ENCODE measurements at regions not wholly inside any gene's neighbourhood (a gene's known extent, or its start where the extent isn't known, plus 50 kb on each side); places are given as distances from the start of the nearest gene placed in this dataset.
"Not testable (repeated sequence)": the region's sequence is repeated elsewhere in the genome, so short reads cannot be mapped to it uniquely, and the experiment has no call there.

GRCh38 chr3:195970873-195971272, 62.5 kb upstream of the TNK2 start:
- DNase-seq, result not testable (repeated sequence)

- not testable (repeated sequence) for DNase-seq
Measured at GRCh38 chr3:195969838-195970776, 61.8 kb upstream of the TNK2 start.

GRCh38 chr3:195969341-195969740, 61.0 kb upstream of the TNK2 start:
- DNase-seq, result not testable (repeated sequence)

- not testable (repeated sequence) for DNase-seq
Measured at GRCh38 chr3:195968104-195968503, 59.8 kb upstream of the TNK2 start.

GRCh38 chr3:195967387-195967720, 59.0 kb upstream of the TNK2 start:
- DNase-seq, result not testable (repeated sequence)

GRCh38 chr3:195966563-195967386, 58.4 kb upstream of the TNK2 start:
- DNase-seq, result not testable (repeated sequence)

DNA sequence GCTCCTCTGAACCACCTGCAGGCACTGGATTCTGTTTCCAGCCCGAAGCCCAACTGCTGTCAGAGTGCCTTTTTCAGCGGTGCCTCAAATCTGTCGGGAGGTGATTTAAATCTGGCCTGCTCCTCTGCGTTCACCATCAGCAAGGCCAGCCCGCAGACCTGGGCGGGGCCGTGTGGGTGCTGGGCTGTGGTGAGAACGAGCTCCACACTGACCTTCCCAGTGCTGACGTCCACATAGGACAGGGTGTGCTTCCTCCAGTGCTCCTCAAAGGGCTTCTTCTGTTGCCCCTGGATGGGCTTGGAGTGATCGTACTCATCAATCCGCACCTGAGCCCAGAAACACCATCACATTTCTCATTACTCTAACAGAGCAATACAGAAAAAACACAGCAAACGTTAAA, 56.9 kb upstream of the TNK2 start:
- DNase-seq, result not testable (repeated sequence)

- not testable (repeated sequence) for DNase-seq
Measured at GRCh38 chr3:195964318-195965107, 56.2 kb upstream of the TNK2 start.

DNA sequence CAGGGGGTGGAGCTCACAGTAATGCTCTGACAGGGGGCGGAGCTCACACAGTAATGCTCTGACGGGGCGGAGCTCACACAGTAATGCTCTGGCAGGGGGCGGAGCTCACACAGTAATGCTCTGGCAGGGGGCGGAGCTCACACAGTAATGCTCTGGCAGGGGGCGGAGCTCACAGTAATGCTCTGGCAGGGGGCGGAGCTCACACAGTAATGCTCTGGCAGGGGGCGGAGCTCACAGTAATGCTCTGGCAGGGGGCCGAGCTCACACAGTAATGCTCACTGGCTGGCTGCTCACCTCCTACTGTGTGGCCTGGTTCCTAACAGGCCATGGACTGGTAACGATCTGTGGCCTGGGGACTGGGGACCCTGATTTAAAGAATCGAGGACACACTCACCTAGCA, 53.9 kb upstream of the TNK2 start:
- DNase-seq, result not testable (repeated sequence)

- not testable (repeated sequence) for DNase-seq
Measured at GRCh38 chr3:195960971-195961775, 52.8 kb upstream of the TNK2 start.

DNA sequence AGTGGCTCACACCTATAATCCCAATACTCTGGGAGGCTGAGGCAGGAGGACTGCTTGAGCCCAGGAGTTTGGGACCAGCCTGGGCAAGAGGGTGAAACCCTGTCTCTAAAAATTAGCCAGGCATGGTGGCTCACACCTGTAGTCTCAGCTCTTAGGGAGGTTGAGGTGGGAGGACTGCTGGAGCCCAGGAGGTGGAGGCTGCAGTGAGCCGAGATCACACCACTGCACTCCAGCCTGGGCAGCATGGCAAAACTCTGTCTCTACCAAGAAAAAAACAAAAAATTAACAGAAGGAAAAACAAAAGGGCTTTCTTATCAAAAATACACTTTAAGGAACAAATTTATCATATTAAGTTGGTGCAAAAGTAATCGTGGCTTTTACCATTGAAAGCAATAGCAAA, 51.8 kb upstream of the TNK2 start:
- not testable (repeated sequence) for DNase-seq

DNA sequence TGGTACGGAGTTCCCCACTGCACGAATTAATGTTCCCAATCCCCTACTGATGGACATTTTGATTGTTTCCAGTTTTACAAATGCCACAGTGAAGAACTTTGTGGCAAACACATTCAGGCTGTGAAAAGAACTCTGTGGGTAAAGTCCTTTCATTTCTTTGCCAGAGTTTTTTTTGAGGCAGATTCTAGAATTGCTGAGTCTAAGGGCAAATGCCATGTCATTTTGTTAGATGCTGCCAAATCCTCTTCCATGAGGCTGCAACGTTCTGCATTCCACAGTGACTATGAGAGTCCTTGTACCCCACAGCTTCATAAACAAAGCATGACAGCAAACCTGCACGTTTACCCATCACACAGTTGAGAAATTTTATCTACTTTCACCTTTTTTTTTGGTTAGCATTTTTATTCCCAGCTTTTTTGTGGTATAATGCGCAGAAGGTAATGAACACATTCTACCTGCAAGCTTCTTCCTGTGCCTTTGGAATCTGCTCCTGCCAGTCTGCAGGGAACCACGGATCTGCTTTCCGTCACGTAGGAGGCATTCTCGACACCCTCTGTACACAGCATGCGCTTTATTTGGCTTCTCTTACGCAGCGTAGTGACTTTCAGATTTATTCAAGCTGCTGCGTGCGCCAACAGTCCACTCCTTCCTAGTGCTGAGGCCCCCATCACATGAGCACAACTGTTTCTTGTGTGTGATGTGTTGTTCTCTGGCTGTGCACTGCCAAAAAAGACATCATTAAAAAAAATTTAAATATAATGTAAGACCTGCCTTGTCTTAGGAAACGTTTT, 51.2 kb upstream of the TNK2 start:
- DNase-seq, result not testable (repeated sequence)

DNA sequence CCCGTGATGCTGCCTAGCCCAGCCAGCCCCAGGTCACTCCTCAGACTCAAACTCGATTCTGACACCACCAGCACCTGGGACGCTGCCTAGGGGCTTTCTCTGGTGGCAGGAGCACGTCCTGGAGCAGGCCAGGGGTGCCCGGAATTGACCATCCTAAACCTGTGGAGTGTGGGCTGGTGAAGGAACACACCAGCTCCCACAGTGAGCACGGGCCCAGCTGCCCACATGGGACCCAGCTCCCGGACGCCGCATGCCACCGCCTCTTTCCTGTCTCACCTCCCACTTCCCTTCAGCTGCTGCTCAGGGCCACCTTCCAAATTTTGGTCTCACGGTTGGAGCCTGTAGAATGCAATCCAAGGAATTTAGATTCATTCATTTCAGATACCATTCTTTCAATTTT, 50.4 kb upstream of the TNK2 start:
- DNase-seq, result not testable (repeated sequence)
